H9 (cell line): ENCODE measurements at regions not wholly inside any gene's neighbourhood (a gene's known extent, or its start where the extent isn't known, plus 50 kb on each side); places are given as distances from the start of the nearest gene placed in this dataset.

Source experiments
- DNase-seq: peaks from one replicate; pipeline ENCODE4 v3.0.0-alpha.2; 2017
- H2AFZ ChIP-seq: one replicate; pipeline ENCODE4 v1.6.1; 2013; ENCODE audit warnings: mild to moderate bottlenecking, low read length, control low read depth, moderate library complexity
- H2AK5ac ChIP-seq: 2 replicates; pipeline ENCODE4 v1.6.1; 2013; ENCODE audit warnings: low read length, control low read depth, mixed read lengths; ENCODE audit not compliant: insufficient read length
- H2BK120ac ChIP-seq: one replicate; pipeline ENCODE4 v1.6.1; 2013; ENCODE audit warnings: low read depth, mild to moderate bottlenecking, low read length, control low read depth, inconsistent platforms; ENCODE audit not compliant: poor library complexity, severe bottlenecking
- H2BK12ac ChIP-seq: 2 replicates; pipeline ENCODE4 v1.6.1; 2013; ENCODE audit warnings: low read length, control low read depth, mixed read lengths, low read depth; ENCODE audit not compliant: insufficient read length
- H2BK15ac ChIP-seq: 2 replicates; pipeline ENCODE4 v1.6.1; 2013; ENCODE audit warnings: low read depth, low read length, control low read depth
- H2BK20ac ChIP-seq: one replicate; pipeline ENCODE4 v1.6.1; 2013; ENCODE audit warnings: low read depth, mild to moderate bottlenecking, low read length, control low read depth, inconsistent platforms; ENCODE audit not compliant: poor library complexity, severe bottlenecking
- H2BK5ac ChIP-seq: 2 replicates; pipeline ENCODE4 v1.6.1; 2013; ENCODE audit warnings: low read length, control low read depth, mixed read lengths; ENCODE audit not compliant: insufficient read length
- H3K14ac ChIP-seq: 2 replicates; pipeline ENCODE4 v1.6.1; 2013; ENCODE audit warnings: low read length, control low read depth; ENCODE audit not compliant: insufficient read depth
- H3K18ac ChIP-seq: 2 replicates; pipeline ENCODE4 v1.6.1; 2013; ENCODE audit warnings: low read depth, mild to moderate bottlenecking, mixed read lengths, low read length, control low read depth; ENCODE audit not compliant: insufficient read length
- H3K23ac ChIP-seq: 2 replicates; pipeline ENCODE4 v1.6.1; 2013; ENCODE audit warnings: low read length, control low read depth, mixed read lengths, low read depth; ENCODE audit not compliant: insufficient read length
- H3K23me2 ChIP-seq: 2 replicates; pipeline ENCODE4 v1.6.1; 2013; ENCODE audit warnings: low read depth, mild to moderate bottlenecking, mixed read lengths, low read length, control low read depth; ENCODE audit not compliant: insufficient read length, poor library complexity, severe bottlenecking
- H3K27ac ChIP-seq: 2 replicates; pipeline ENCODE4 v1.5.1; 2013; ENCODE audit warnings: low read length, control low read depth, mixed read lengths, low read depth; ENCODE audit not compliant: insufficient read length
- H3K27me3 ChIP-seq: 2 replicates; pipeline ENCODE4 v1.6.1; 2013; ENCODE audit warnings: low read length, control low read depth, inconsistent platforms; ENCODE audit not compliant: insufficient read depth
- H3K4ac ChIP-seq: 2 replicates; pipeline ENCODE4 v1.6.1; 2013; ENCODE audit warnings: low read depth, mild to moderate bottlenecking, control low read depth, inconsistent platforms, low read length, moderate library complexity
- H3K4me1 ChIP-seq: 2 replicates; pipeline ENCODE4 v1.6.1; 2013; ENCODE audit warnings: low read length, control low read depth, inconsistent platforms; ENCODE audit not compliant: insufficient read depth
- H3K4me2 ChIP-seq: 2 replicates; pipeline ENCODE4 v1.6.1; 2013; ENCODE audit warnings: low read length, control low read depth, mixed read lengths; ENCODE audit not compliant: insufficient read length, insufficient read depth
- H3K56ac ChIP-seq: 2 replicates; pipeline ENCODE4 v1.6.1; 2013; ENCODE audit warnings: low read depth, mild to moderate bottlenecking, mixed read lengths, low read length, control low read depth; ENCODE audit not compliant: insufficient read length
- H3K79me1 ChIP-seq: 2 replicates; pipeline ENCODE4 v1.6.1; 2013; ENCODE audit warnings: low read depth, mild to moderate bottlenecking, moderate library complexity, low read length, control low read depth, inconsistent platforms; ENCODE audit not compliant: insufficient read depth, poor library complexity, severe bottlenecking
- H3K79me2 ChIP-seq: 2 replicates; pipeline ENCODE4 v1.6.1; 2013; ENCODE audit warnings: low read length, control low read depth, inconsistent platforms; ENCODE audit not compliant: insufficient read depth
- H3K9ac ChIP-seq: 2 replicates; pipeline ENCODE4 v1.6.1; 2013; ENCODE audit warnings: low read length, control low read depth, mixed read lengths; ENCODE audit not compliant: insufficient read length; ENCODE audit errors: extremely low read depth
- H3K9me3 ChIP-seq: one replicate; pipeline ENCODE4 v1.6.1; 2013; ENCODE audit warnings: low read depth, low read length, inconsistent platforms; ENCODE audit not compliant: control insufficient read depth
- H3T11ph ChIP-seq: one replicate; pipeline ENCODE4 v1.6.1; 2013; ENCODE audit warnings: mild to moderate bottlenecking, low read length, control low read depth, inconsistent platforms
- H4K20me1 ChIP-seq: one replicate; pipeline ENCODE4 v1.6.1; 2013; ENCODE audit not compliant: control insufficient read depth, insufficient read length, insufficient read depth
- H4K5ac ChIP-seq: 2 replicates; pipeline ENCODE4 v1.6.1; 2013; ENCODE audit warnings: low read depth, mild to moderate bottlenecking, mixed read lengths, low read length, control low read depth; ENCODE audit not compliant: insufficient read length
- H4K8ac ChIP-seq: replicated peaks from 2 replicates; pipeline ENCODE4 v1.6.1; 2013; ENCODE audit warnings: low read length, control low read depth, mixed read lengths, low read depth; ENCODE audit not compliant: insufficient read length
- H4K91ac ChIP-seq: 2 replicates; pipeline ENCODE4 v1.6.1; 2013; ENCODE audit warnings: low read depth, mild to moderate bottlenecking, moderate library complexity, mixed read lengths, low read length, control low read depth; ENCODE audit not compliant: insufficient read length
- H3K27ac Mint-ChIP-seq, 3 experiments: 2 replicates in 2 of 3; 3 replicates in 1 of 3; pipeline ENCODE4 v1.8.0; 2020 to 2021; ENCODE audit warnings: mixed read lengths in 3 of 3, mild to moderate bottlenecking in 1 of 3, moderate library complexity in 1 of 3
- H3K27me3 Mint-ChIP-seq: 2 replicates; pipeline ENCODE4 v1.8.0; 2021; ENCODE audit warnings: low read depth, mild to moderate bottlenecking, moderate library complexity, mixed read lengths
- H3K36me3 Mint-ChIP-seq, 3 experiments: 2 replicates in 2 of 3; 3 replicates in 1 of 3; pipeline ENCODE4 v1.8.0; 2020 to 2021; ENCODE audit warnings: low read depth in 3 of 3, mixed read lengths in 3 of 3; ENCODE audit not compliant: insufficient read depth in 1 of 3
- H3K4me1 Mint-ChIP-seq, 2 experiments: 2 replicates each; pipeline ENCODE4 v1.8.0; 2020; ENCODE audit warnings: mixed read lengths in 2 of 2
- H3K4me3 Mint-ChIP-seq, 2 experiments: 2 replicates in 1 of 2; 3 replicates in 1 of 2; pipeline ENCODE4 v1.8.0; 2020 to 2021; ENCODE audit warnings: mild to moderate bottlenecking in 2 of 2, mixed read lengths in 2 of 2, moderate library complexity in 1 of 2
- H3K9me3 Mint-ChIP-seq, 2 experiments: 2 replicates in 1 of 2; 3 replicates in 1 of 2; pipeline ENCODE4 v1.8.0; 2020; ENCODE audit warnings: mild to moderate bottlenecking in 2 of 2, mixed read lengths in 2 of 2, moderate library complexity in 1 of 2
- WGBS: extraction: QIAGEN DNeasy Blood & Tissue Kit; methylation state at CpG from one replicate; pipeline ENCODE4 v1.1.7; 2013; ENCODE audit warnings: missing lambda C conversion rate, low lambda C conversion rate, mixed read lengths; ENCODE audit not compliant: insufficient read length; ENCODE audit errors: extremely low coverage; 5-methylcytosine and 5-hydroxymethylcytosine counted together
- TF ChIP-seq, protein P1 (sequence below): fragments of 200-600 bp; sonication (generic); conservative IDR thresholded peaks from 3 replicates; pipeline ENCODE4 v1.8.0; 2021; ENCODE audit warnings: antibody characterized with exemption, mild to moderate bottlenecking

DNA sequence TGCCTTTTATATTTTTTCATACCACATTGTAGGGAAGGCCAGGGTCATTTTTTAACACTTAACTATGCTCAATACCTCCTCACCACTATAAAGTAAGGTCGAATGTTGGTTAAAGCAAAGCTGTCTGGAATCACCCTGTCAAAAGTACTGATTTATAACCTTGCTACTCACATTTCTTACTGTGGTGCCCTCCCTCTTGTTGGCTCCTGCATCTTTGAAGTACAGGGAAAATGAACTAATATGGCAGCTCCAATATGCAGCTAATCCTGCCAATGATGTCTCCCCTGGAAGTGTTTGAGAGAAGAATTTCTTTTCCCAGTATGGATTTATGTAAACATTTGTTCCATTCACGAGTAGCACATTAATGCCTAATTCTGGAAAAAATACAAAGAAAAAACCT is 108.4 kb upstream of the RPS23 start:
- H3K9ac ChIP-seq, result no peak overlapping the region
- no peak overlapping the region for H3K14ac ChIP-seq
- no peaks in the 10 kb centered on the region; a peak in 1 of 5 replicates for H3K9me3 Mint-ChIP-seq
- H3K18ac ChIP-seq, result no peak overlapping the region
- H2BK15ac ChIP-seq, result no peak overlapping the region
- no peaks in the 10 kb centered on the region for H3K36me3 Mint-ChIP-seq
- no peak overlapping the region for H4K8ac ChIP-seq
- no peak overlapping the region for H3K23ac ChIP-seq
- no peak for DNase-seq
- H4K5ac ChIP-seq, result no peak overlapping the region
- H3K79me2 ChIP-seq, result no peaks in the 10 kb centered on the region
- no peak overlapping the region for H3K4me2 ChIP-seq
- TF ChIP-seq, protein P1, sequence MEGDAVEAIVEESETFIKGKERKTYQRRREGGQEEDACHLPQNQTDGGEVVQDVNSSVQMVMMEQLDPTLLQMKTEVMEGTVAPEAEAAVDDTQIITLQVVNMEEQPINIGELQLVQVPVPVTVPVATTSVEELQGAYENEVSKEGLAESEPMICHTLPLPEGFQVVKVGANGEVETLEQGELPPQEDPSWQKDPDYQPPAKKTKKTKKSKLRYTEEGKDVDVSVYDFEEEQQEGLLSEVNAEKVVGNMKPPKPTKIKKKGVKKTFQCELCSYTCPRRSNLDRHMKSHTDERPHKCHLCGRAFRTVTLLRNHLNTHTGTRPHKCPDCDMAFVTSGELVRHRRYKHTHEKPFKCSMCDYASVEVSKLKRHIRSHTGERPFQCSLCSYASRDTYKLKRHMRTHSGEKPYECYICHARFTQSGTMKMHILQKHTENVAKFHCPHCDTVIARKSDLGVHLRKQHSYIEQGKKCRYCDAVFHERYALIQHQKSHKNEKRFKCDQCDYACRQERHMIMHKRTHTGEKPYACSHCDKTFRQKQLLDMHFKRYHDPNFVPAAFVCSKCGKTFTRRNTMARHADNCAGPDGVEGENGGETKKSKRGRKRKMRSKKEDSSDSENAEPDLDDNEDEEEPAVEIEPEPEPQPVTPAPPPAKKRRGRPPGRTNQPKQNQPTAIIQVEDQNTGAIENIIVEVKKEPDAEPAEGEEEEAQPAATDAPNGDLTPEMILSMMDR, result no peak
- H2BK12ac ChIP-seq, result no peak overlapping the region
- H3K27me3 Mint-ChIP-seq, result no peaks in the 10 kb centered on the region
- no CpG with 5 or more reads among the region's 2 CpGs for WGBS
- no peak overlapping the region for H2AFZ ChIP-seq
- H3K27me3 ChIP-seq, result no peaks in the 10 kb centered on the region
- H3K56ac ChIP-seq, result no peak overlapping the region
- H2BK5ac ChIP-seq, result no peak overlapping the region
- no peak overlapping the region for H3K27ac Mint-ChIP-seq
- H3K4ac ChIP-seq, result no peak overlapping the region
- H3K4me1 ChIP-seq, result no peaks in the 10 kb centered on the region
- no peaks in the 10 kb centered on the region for H4K20me1 ChIP-seq
- no peaks in the 10 kb centered on the region for H3K79me1 ChIP-seq
- no peak overlapping the region for H2BK20ac ChIP-seq
- no peak overlapping the region for H3K27ac ChIP-seq
- no peak overlapping the region for H3T11ph ChIP-seq
- H3K9me3 ChIP-seq, result no peaks in the 10 kb centered on the region
- H3K23me2 ChIP-seq, result no peaks in the 10 kb centered on the region
- no peak overlapping the region for H2BK120ac ChIP-seq
- no peak overlapping the region for H2AK5ac ChIP-seq
- no peak overlapping the region for H3K4me3 Mint-ChIP-seq
- peaks cover 7 to 8% of the 10 kb centered on the region in 2 experiments; a peak in 3 of 4 replicates for H3K4me1 Mint-ChIP-seq
- no peak overlapping the region for H4K91ac ChIP-seq
